IMR-90 (cell line): ENCODE measurements at regions not wholly inside any gene's neighbourhood (a gene's known extent, or its start where the extent isn't known, plus 50 kb on each side); places are given as distances from the start of the nearest gene placed in this dataset.

Experiments used
- ATAC-seq: fragments of 200-7000 bp; cut with Tn5 transposase; 2 replicates; pipeline ENCODE4 v1.9.1; 2020; ENCODE audit warnings: low read depth, mild to moderate bottlenecking, moderate library complexity
- BruUV-seq: library from RNA; stranded (reverse); fragments of 400-500 nt; replicated peaks from 2 replicates; lab custom pipeline; 2021; lab: Mats Ljungman, UMichigan
- CTCF ChIA-PET: fragments of 300-600 bp; formaldehyde crosslinking; extraction: SDS; loops from one replicate; lab custom pipeline; 2021; ENCODE audit warnings: antibody characterized with exemption; lab: Yijun Ruan, JAX
- POLR2A ChIA-PET: fragments of 300-600 bp; sonication (Branson Sonifier 250); formaldehyde crosslinking; loops from one replicate; lab custom pipeline; 2022; ENCODE audit warnings: antibody characterized with exemption; ENCODE audit not compliant: unreplicated experiment; lab: Charles Lee
- DNase-seq: peaks from one replicate; pipeline ENCODE4 v3.0.0; 2013
- H2AFZ ChIP-seq: replicated peaks from 2 replicates; pipeline ENCODE3; 2013; ENCODE audit warnings: low read length, mild to moderate bottlenecking; ENCODE audit not compliant: poor library complexity
- H2AK5ac ChIP-seq: 2 replicates; pipeline ENCODE4 v1.6.1; 2013; ENCODE audit warnings: low read depth, low read length, inconsistent platforms
- H2AK9ac ChIP-seq: replicated peaks from 2 replicates; pipeline ENCODE3; 2013; ENCODE audit warnings: mild to moderate bottlenecking, low read depth, low read length, moderate library complexity; ENCODE audit not compliant: poor library complexity
- H2BK120ac ChIP-seq: 2 replicates; pipeline ENCODE4 v1.6.1; 2013; ENCODE audit warnings: low read depth, low read length, inconsistent platforms
- H2BK15ac ChIP-seq: 3 replicates; pipeline ENCODE4 v1.6.1; 2013; ENCODE audit warnings: low read depth, low read length, inconsistent platforms
- H2BK20ac ChIP-seq: 2 replicates; pipeline ENCODE4 v1.6.1; 2013; ENCODE audit warnings: low read depth, mild to moderate bottlenecking, inconsistent platforms, low read length, moderate library complexity
- H2BK5ac ChIP-seq: 2 replicates; pipeline ENCODE4 v1.6.1; 2013; ENCODE audit warnings: mild to moderate bottlenecking, low read depth, low read length, inconsistent platforms; ENCODE audit not compliant: poor library complexity, severe bottlenecking
- H3K14ac ChIP-seq: replicated peaks from 2 replicates; pipeline ENCODE4 v1.6.1; 2013; ENCODE audit warnings: low read depth, low read length, inconsistent platforms
- H3K18ac ChIP-seq: 2 replicates; pipeline ENCODE4 v1.6.1; 2013; ENCODE audit warnings: low read depth, low read length, control low read depth
- H3K23ac ChIP-seq: 2 replicates; pipeline ENCODE4 v1.6.1; 2013; ENCODE audit warnings: low read depth, low read length, inconsistent platforms
- H3K27ac ChIP-seq: 2 replicates; pipeline ENCODE4 v1.5.1; 2013; ENCODE audit warnings: mild to moderate bottlenecking, control low read depth, low read length; ENCODE audit not compliant: insufficient read depth
- H3K27me3 ChIP-seq: 2 replicates; pipeline ENCODE4 v1.6.1; 2013; ENCODE audit warnings: low read length; ENCODE audit not compliant: control insufficient read depth, insufficient read depth
- H3K36me3 ChIP-seq: 2 replicates; pipeline ENCODE4 v1.6.1; 2013; ENCODE audit warnings: low read length, mixed read lengths; ENCODE audit not compliant: control insufficient read depth, insufficient read depth
- H3K4ac ChIP-seq: 2 replicates; pipeline ENCODE4 v1.6.1; 2013; ENCODE audit warnings: low read depth, low read length, inconsistent platforms
- H3K4me1 ChIP-seq: 2 replicates; pipeline ENCODE4 v1.6.1; 2013; ENCODE audit warnings: low read length, mixed read lengths; ENCODE audit not compliant: control insufficient read depth, insufficient read depth
- H3K4me2 ChIP-seq: 2 replicates; pipeline ENCODE4 v1.6.1; 2013; ENCODE audit warnings: low read depth, mild to moderate bottlenecking, control low read depth, low read length, moderate library complexity
- H3K4me3 ChIP-seq: 2 replicates; pipeline ENCODE4 v1.5.1; 2013; ENCODE audit warnings: low read depth, mild to moderate bottlenecking, control low read depth, low read length, moderate library complexity; ENCODE audit not compliant: insufficient read depth
- H3K56ac ChIP-seq: 2 replicates; pipeline ENCODE4 v1.6.1; 2013; ENCODE audit warnings: low read length, inconsistent platforms; ENCODE audit not compliant: insufficient read depth; ENCODE audit errors: extremely low read depth
- H3K79me1 ChIP-seq, 2 experiments: 2 replicates each; pipeline ENCODE4 v1.6.1; 2013; ENCODE audit warnings: low read length in 2 of 2, inconsistent platforms in 1 of 2, low read depth in 1 of 2
- H3K9ac ChIP-seq: 2 replicates; pipeline ENCODE4 v1.6.1; 2013; ENCODE audit warnings: low read depth, low read length, control low read depth
- H3K9me1 ChIP-seq: 2 replicates; pipeline ENCODE4 v1.6.1; 2013; ENCODE audit warnings: low read length, inconsistent platforms; ENCODE audit not compliant: insufficient read depth
- H3K9me3 ChIP-seq: 2 replicates; pipeline ENCODE4 v1.6.1; 2013; ENCODE audit warnings: low read length; ENCODE audit not compliant: control insufficient read depth, insufficient read depth
- H4K20me1 ChIP-seq: 2 replicates; pipeline ENCODE4 v1.6.1; 2013; ENCODE audit warnings: low read length, inconsistent platforms; ENCODE audit not compliant: insufficient read depth
- H4K5ac ChIP-seq: 2 replicates; pipeline ENCODE4 v1.6.1; 2013; ENCODE audit warnings: mild to moderate bottlenecking, low read depth, low read length, control low read depth
- H4K8ac ChIP-seq, 2 experiments: 2 replicates each; pipeline ENCODE4 v1.6.1; 2013; ENCODE audit warnings: low read depth in 2 of 2, low read length in 2 of 2, control low read depth in 1 of 2, inconsistent platforms in 1 of 2
- H4K91ac ChIP-seq: 2 replicates; pipeline ENCODE4 v1.6.1; 2013; ENCODE audit warnings: low read depth, low read length, inconsistent platforms; ENCODE audit not compliant: insufficient read depth
- CEBPB ChIP-seq: IDR thresholded peaks from 2 replicates; pipeline ENCODE4 v1.6.1; 2012; ENCODE audit warnings: low read depth, low read length, improper control_type of control experiment
- CTCF ChIP-seq: conservative IDR thresholded peaks from 2 replicates; pipeline ENCODE4 v1.5.1; 2012; ENCODE audit warnings: mild to moderate bottlenecking, low read depth, low read length, improper control_type of control experiment
- ELK1 ChIP-seq: fragments of 150-350 bp; IDR thresholded peaks from 2 replicates; pipeline ENCODE4 v1.6.1; 2016; ENCODE audit warnings: low read depth, mild to moderate bottlenecking, low read length, moderate library complexity, borderline replicate concordance
- MAFK ChIP-seq: IDR thresholded peaks from 2 replicates; pipeline ENCODE4 v1.6.1; 2012; ENCODE audit warnings: low read depth, low read length, improper control_type of control experiment
- RAD21 ChIP-seq: IDR thresholded peaks from 2 replicates; pipeline ENCODE4 v1.6.1; 2012; ENCODE audit warnings: low read length, improper control_type of control experiment
- SMC3 ChIP-seq: fragments of 150-350 bp; IDR thresholded peaks from 2 replicates; pipeline ENCODE4 v1.6.1; 2016; ENCODE audit warnings: low read depth, mild to moderate bottlenecking, antibody characterized with exemption, low read length, moderate library complexity
- whole genome bisulfite sequencing, 2 experiments: methylation state at CpG; one replicate each; pipeline versions ENCODE4 v1.1.5 to v1.1.7; 2013; ENCODE audit warnings: missing lambda C conversion rate in 2 of 2; ENCODE audit not compliant: insufficient read length in 1 of 2; ENCODE audit errors: extremely low coverage in 2 of 2; 5-methylcytosine and 5-hydroxymethylcytosine counted together
- dilution Hi-C: fragments of 300-500 bp; cut with HindIII; formaldehyde crosslinking; loops from one replicate; pipeline ENCODE4 v1.14.3; 2018; ENCODE audit warnings: low sequenced_read_pairs; ENCODE audit not compliant: unreplicated experiment
- in situ Hi-C: fragments of 300-500 bp; cut with MboI; formaldehyde crosslinking; loops from 3 replicates; pipeline ENCODE4 v1.14.3; 2019; ENCODE audit warnings: low sequenced_read_pairs, inconsistent platforms, mixed read lengths
- intact Hi-C: fragments of 100-400 bp; cut with micrococcal nuclease; formaldehyde crosslinking; loops from 2 replicates; pipeline ENCODE4 v1.10.0; 2022

GRCh38 chr15:31435261-31435911 lies 108.8 kb downstream of the KLF13 start:
- Histone ChIP-seq H2BK15ac (peak overlapping the region; percentile 49; the same call in 2 of the 3 replicates), H3K18ac (peak overlapping the region; percentile 45), H3K27ac (peak overlapping the region; percentile 72), H3K79me1 (no peaks in the 10 kb centered on the region), H3K36me3 (no peaks in the 10 kb centered on the region), H3K9ac (peak overlapping the region; percentile 22; the same call in 1 of the 2 replicates), H3K4ac (peak overlapping the region; percentile 94), H4K91ac (peak overlapping the region; percentile 81), H3K4me1 (peaks cover 15% of the 10 kb centered on the region), H4K20me1 (no peaks in the 10 kb centered on the region), H2AK9ac (peak overlapping the region; percentile 76), H3K4me2 (peak overlapping the region; percentile 54), H4K5ac (peak overlapping the region; percentile 60), H2BK20ac (peak overlapping the region; percentile 89), H2AFZ (peak overlapping the region; percentile 86), H3K23ac (peak overlapping the region; percentile 85), H2BK5ac (peak overlapping the region; percentile 76), H3K14ac (peak overlapping the region; percentile 62), H2AK5ac (peak overlapping the region; percentile 80), H3K4me3 (no peak overlapping the region), H4K8ac (peak overlapping the region; percentile 39 to 83), H3K56ac (peak overlapping the region; percentile 67; the same call in 1 of the 2 replicates), H3K27me3 (no peaks in the 10 kb centered on the region), H3K9me3 (no peaks in the 10 kb centered on the region), H2BK120ac (peak overlapping the region; percentile 91), H3K9me1 (peaks cover 13% of the 10 kb centered on the region)
- ATAC-seq (peak; percentile 85), DNase-seq (peak; percentile 72)
- WGBS, 2 experiments, result 15% methylated on average over 7 of the region's 15 CpGs; no CpG with 5 or more reads in 1 of the 2 experiments
- TF ChIP-seq CTCF (peak; percentile 77), ELK1 (no peak), SMC3 (peak; percentile 54), MAFK (no peak), RAD21 (peak; percentile 72), CEBPB (peak; percentile 96)
- ChIA-PET CTCF (interaction anchor here (0.6 to 2.2 kb wide), 14 partner anchors 19 to 576 kb away, joined by 3 to 6 read pairs (median 4); partner anchors contain the start of gene KLF13), POLR2A (no interaction called here)
- intact Hi-C loops (loop anchor here (1.0 to 2.0 kb wide), 2 partner anchors 69 to 109 kb away; partner anchors contain the start of gene KLF13), in situ Hi-C loops (loop anchor here (5.0 kb wide), 1 partner anchor 33 kb away; no protein-coding TSS in a partner anchor), dilution Hi-C loops (no loop called here)
- no TSS peak for BruUV-seq
